Aorta (tissue), 5 donors: ENCODE measurements at regions not wholly inside any gene's neighbourhood (a gene's known extent, or its start where the extent isn't known, plus 50 kb on each side); places are given as distances from the start of the nearest gene placed in this dataset.

Experiments used
- ATAC-seq: fragments of 200-7000 bp; cut with Tn5 transposase; one replicate; pipeline ENCODE4 v1.9.1; 2022; ENCODE audit warnings: moderate library complexity; ENCODE audit not compliant: low FRiP score
- DNase-seq, 2 donors: peaks; one replicate each; pipeline ENCODE4 v3.0.0-alpha.2; 2020
- H3K27ac ChIP-seq, 2 donors: one replicate each; pipeline ENCODE4 v1.5.1; 2013; ENCODE audit warnings: low read length in 2 of 2, mild to moderate bottlenecking in 2 of 2, moderate library complexity in 2 of 2, control low read depth in 1 of 2, inconsistent platforms in 1 of 2, low read depth in 1 of 2
- H3K27me3 ChIP-seq, 2 donors: one replicate each; pipeline ENCODE4 v1.6.1; 2013; ENCODE audit warnings: control low read depth in 1 of 2, low read length in 1 of 2, mild to moderate bottlenecking in 1 of 2, moderate library complexity in 1 of 2; ENCODE audit not compliant: insufficient read depth in 2 of 2, control insufficient read depth in 1 of 2
- H3K36me3 ChIP-seq, 2 donors: one replicate each; pipeline ENCODE4 v1.6.1; 2013; ENCODE audit warnings: control low read depth in 1 of 2, low read length in 1 of 2, mild to moderate bottlenecking in 1 of 2; ENCODE audit not compliant: insufficient read depth in 2 of 2, control insufficient read depth in 1 of 2
- H3K4me1 ChIP-seq, 2 donors: one replicate each; pipeline ENCODE4 v1.6.1; 2013; ENCODE audit warnings: low read length in 2 of 2, control low read depth in 1 of 2, mild to moderate bottlenecking in 1 of 2, moderate library complexity in 1 of 2; ENCODE audit not compliant: insufficient read depth in 2 of 2, control insufficient read depth in 1 of 2
- H3K4me3 ChIP-seq, 2 donors: one replicate each; pipeline ENCODE4 v1.5.1; 2013; ENCODE audit warnings: low read length in 2 of 2, control low read depth in 1 of 2, mild to moderate bottlenecking in 1 of 2
- H3K9me3 ChIP-seq: one replicate; pipeline ENCODE4 v1.6.1; 2013; ENCODE audit warnings: mild to moderate bottlenecking, low read length; ENCODE audit not compliant: control insufficient read depth
- WGBS, 2 donors: extraction: QIAGEN DNeasy Blood & Tissue Kit; methylation state at CpG; one replicate each; pipeline ENCODE4 v1.1.7; 2013; 5-methylcytosine and 5-hydroxymethylcytosine counted together
- intact Hi-C, 2 donors: fragments of 100-400 bp; cut with DNase I; formaldehyde crosslinking; loops; one replicate each; pipeline versions ENCODE4 v1.14.2 to v1.15.0; 2022
- donor health status: healthy with polysubstance abuse.
- donor health status: Bipolar disorder and iron deficiency.
- donor health status: DM: no; HTN: no; CAD: no.
- donor health status: DM: no; HTN: no; CAD: no.
- donor health status: DM: yes; HTN: yes; CAD: no.

GRCh38 chr6:71733970-71734899, 152.1 kb upstream of the RIMS1 start:
- H3K4me1 ChIP-seq: no peaks in the 10 kb centered on the region
- no peaks in the 10 kb centered on the region for H3K9me3 ChIP-seq
- no peaks in the 10 kb centered on the region for H3K27me3 ChIP-seq
- 4 to 9% methylated on average over 1 of the region's 1 CpG for WGBS, 2 donors
- intact Hi-C loops: no loop called here
- H3K4me3 ChIP-seq: no peak overlapping the region
- H3K27ac ChIP-seq: no peak overlapping the region
- DNase-seq (no peak), ATAC-seq (no peak)
- no peaks in the 10 kb centered on the region for H3K36me3 ChIP-seq

DNA sequence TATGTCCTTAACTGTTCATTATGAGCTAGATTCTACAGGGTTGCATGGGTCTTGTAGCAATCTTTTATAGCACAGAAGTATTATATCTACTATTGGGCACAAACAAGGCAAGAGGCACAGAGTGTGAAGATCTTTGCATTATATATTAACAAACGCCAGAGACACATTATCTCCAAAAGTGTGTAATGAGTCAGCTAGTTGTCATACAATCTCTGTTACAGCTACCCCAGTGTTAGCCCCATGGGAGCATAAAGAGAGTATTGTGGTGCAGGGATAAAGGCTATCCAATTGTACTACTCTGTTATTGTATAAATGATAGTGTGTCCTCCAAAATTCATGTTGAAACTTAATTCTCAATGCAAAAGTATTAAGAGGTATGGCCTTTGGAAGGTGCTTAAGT, 148.4 kb upstream of the RIMS1 start:
- Histone ChIP-seq H3K9me3 (no peaks in the 10 kb centered on the region), H3K27me3 (peaks cover 0 to 1% of the 10 kb centered on the region in 2 donors), H3K27ac (no peak overlapping the region), H3K36me3 (no peaks in the 10 kb centered on the region), H3K4me1 (no peaks in the 10 kb centered on the region), H3K4me3 (no peak overlapping the region)
- no peak for ATAC-seq
- 73 to 79% methylated on average over 1 of the region's 1 CpG for WGBS, 2 donors
- intact Hi-C loops: no loop called here
- DNase-seq: no peak

DNA sequence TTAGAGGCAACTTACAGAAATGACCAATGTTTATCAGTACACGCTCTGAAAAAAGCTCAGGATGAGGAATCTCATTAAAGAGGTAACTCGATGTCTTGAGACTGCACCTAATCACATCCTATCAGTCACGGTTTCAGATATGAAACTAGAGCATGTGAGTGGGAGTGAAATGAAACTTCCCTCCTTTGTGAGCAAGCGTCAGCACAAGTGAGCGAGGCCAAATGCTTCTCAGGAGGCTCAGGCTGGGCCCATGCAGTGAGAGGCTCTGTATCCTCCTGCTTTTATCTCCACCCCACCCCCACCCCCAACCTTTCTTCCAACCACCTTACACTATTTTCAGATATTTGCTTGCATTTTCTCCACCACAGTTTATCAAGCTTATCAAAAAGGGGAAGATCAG, 140.8 kb upstream of the RIMS1 start:
- WGBS, 2 donors: 57 to 58% methylated on average over 5 of the region's 5 CpGs
- DNase-seq (no peak), ATAC-seq (no peak)
- no peaks in the 10 kb centered on the region for H3K9me3 ChIP-seq
- no peak overlapping the region for H3K27ac ChIP-seq
- intact Hi-C loops: no loop called here
- no peaks in the 10 kb centered on the region for H3K27me3 ChIP-seq
- H3K4me1 ChIP-seq: no peaks in the 10 kb centered on the region
- H3K4me3 ChIP-seq: no peak overlapping the region
- H3K36me3 ChIP-seq: no peaks in the 10 kb centered on the region

- no peak for DNase-seq
- Histone ChIP-seq H3K27me3 (no peaks in the 10 kb centered on the region), H3K4me3 (no peak overlapping the region), H3K4me1 (no peaks in the 10 kb centered on the region), H3K36me3 (no peaks in the 10 kb centered on the region), H3K27ac (no peak overlapping the region), H3K9me3 (no peaks in the 10 kb centered on the region)
- WGBS, 2 donors: 76 to 79% methylated on average over 2 of the region's 2 CpGs
- intact Hi-C loops: no loop called here
- no peak for ATAC-seq
Measured at GRCh38 chr6:71766146-71766760, 120.1 kb upstream of the RIMS1 start.

GRCh38 chr6:71766796-71767195, 119.6 kb upstream of the RIMS1 start:
- H3K27me3 ChIP-seq: no peaks in the 10 kb centered on the region
- no peaks in the 10 kb centered on the region for H3K9me3 ChIP-seq
- no peak for ATAC-seq
- H3K4me3 ChIP-seq: no peak overlapping the region
- intact Hi-C loops: no loop called here
- DNase-seq: no peak
- no peak overlapping the region for H3K27ac ChIP-seq
- WGBS, 2 donors: 15 to 23% methylated on average over 3 of the region's 3 CpGs
- H3K4me1 ChIP-seq: no peaks in the 10 kb centered on the region
- H3K36me3 ChIP-seq: no peaks in the 10 kb centered on the region

DNA sequence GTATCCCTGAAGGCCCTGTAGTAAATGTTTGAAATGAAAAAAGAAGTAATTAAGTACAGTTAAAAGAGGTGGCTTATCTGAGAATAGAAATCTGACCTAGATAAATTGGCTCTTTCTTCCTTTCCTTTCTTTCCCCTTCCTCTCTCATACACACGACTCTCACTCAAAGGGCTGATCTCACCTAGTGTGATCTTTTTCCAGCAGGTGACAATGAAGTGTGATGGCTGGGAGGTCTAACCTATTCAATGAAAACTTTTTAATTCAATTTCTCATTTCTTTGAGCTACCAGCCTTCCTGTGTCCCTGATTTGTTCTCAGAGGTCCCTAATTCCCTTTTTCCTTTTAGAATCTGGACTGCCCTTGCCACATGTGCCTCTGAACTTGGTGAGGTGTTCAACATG, 118.0 kb upstream of the RIMS1 start:
- H3K27ac ChIP-seq: no peak overlapping the region
- no peaks in the 10 kb centered on the region for H3K9me3 ChIP-seq
- no peak for DNase-seq
- WGBS, 2 donors: 24 to 38% methylated on average over 1 of the region's 1 CpG
- no peak overlapping the region for H3K4me3 ChIP-seq
- H3K27me3 ChIP-seq: no peaks in the 10 kb centered on the region
- ATAC-seq: no peak
- H3K4me1 ChIP-seq: no peaks in the 10 kb centered on the region
- intact Hi-C loops: no loop called here
- no peaks in the 10 kb centered on the region for H3K36me3 ChIP-seq

DNA sequence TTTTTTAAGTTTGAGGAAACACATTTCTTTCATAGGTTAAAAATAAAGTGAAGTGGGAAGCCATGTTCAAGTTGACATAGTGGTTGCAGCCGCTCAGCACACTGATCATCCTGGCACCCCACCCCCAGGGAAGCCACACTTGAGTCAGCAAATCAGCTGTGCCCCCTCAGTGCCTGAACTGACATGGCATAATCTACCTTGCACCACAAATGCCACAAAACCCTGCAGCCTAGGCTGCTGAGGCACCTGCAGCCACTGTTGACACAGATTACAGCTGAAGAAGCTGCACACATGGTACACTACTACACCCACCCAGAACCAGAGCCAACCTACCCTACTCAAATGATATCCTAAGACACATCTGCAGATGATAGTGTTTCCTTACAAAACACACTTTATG, 77.5 kb upstream of the RIMS1 start:
- ATAC-seq: no peak
- 74 to 76% methylated on average over 1 of the region's 1 CpG for WGBS, 2 donors

GRCh38 chr6:71810880-71811279, 75.5 kb upstream of the RIMS1 start:
- intact Hi-C loops: no loop called here
- WGBS, 2 donors: 91 to 94% methylated on average over 1 of the region's 1 CpG
- H3K4me3 ChIP-seq: no peak overlapping the region
- DNase-seq (no peak), ATAC-seq (no peak)
- no peaks in the 10 kb centered on the region for H3K4me1 ChIP-seq
- no peak overlapping the region for H3K27ac ChIP-seq
- no peaks in the 10 kb centered on the region for H3K27me3 ChIP-seq
- peaks cover 3% of the 10 kb centered on the region for H3K9me3 ChIP-seq
- H3K36me3 ChIP-seq: no peaks in the 10 kb centered on the region

More for the DNA sequence above, 77.5 kb upstream of the RIMS1 start:
- no peak for DNase-seq
- Histone ChIP-seq H3K27me3 (no peaks in the 10 kb centered on the region), H3K4me1 (no peaks in the 10 kb centered on the region), H3K4me3 (no peak overlapping the region), H3K36me3 (no peaks in the 10 kb centered on the region), H3K27ac (no peak overlapping the region), H3K9me3 (peaks cover 3% of the 10 kb centered on the region)
- intact Hi-C loops: no loop called here

DNA sequence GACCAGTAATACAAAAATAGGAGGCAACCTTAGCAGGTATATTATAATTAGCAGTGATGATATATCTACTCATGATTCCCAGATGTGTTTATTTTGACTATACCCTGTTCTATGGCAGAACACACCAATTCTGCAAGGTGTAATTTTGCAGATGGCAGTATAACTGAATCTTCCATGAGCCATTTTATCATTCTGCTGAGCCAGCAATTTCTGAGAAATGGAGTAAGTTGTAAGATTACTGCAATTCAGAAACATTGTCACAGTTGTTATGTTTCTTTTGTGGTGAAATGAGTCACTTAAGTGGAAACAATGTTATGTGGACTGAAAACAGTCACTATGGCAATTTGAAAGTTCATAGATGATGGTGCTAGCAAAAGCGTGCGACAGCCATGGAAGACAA, 63.7 kb upstream of the RIMS1 start:
- no peaks in the 10 kb centered on the region for H3K4me1 ChIP-seq
- no peaks in the 10 kb centered on the region for H3K36me3 ChIP-seq
- no peaks in the 10 kb centered on the region for H3K9me3 ChIP-seq
- intact Hi-C loops: no loop called here
- H3K27me3 ChIP-seq: no peaks in the 10 kb centered on the region
- 94 to 96% methylated on average over 2 of the region's 2 CpGs for WGBS, 2 donors
- DNase-seq (no peak), ATAC-seq (no peak)
- H3K4me3 ChIP-seq: no peak overlapping the region
- H3K27ac ChIP-seq: no peak overlapping the region
